CD14-positive monocyte (primary cell): ENCODE measurements at regions not wholly inside any gene's neighbourhood (a gene's known extent, or its start where the extent isn't known, plus 50 kb on each side); places are given as distances from the start of the nearest gene placed in this dataset.

ENCODE experiments used
- DNase-seq, 3 donors: peaks; one replicate each; pipeline ENCODE4 v3.0.0-alpha.2; 2011 to 2022
- H2AFZ ChIP-seq: 2 replicates; pipeline ENCODE4 v1.6.0; 2012; ENCODE audit warnings: mild to moderate bottlenecking, low read depth, low read length, inconsistent platforms; ENCODE audit not compliant: insufficient read depth, poor library complexity, severe bottlenecking
- H3K27ac ChIP-seq, 2 donors: 1 replicate in 1 of 2; 2 replicates in 1 of 2; pipeline ENCODE4 v1.5.1; 2012 to 2013; ENCODE audit warnings: low read length in 2 of 2, control low read depth in 1 of 2, inconsistent platforms in 1 of 2, low read depth in 1 of 2, mild to moderate bottlenecking in 1 of 2
- H3K27me3 ChIP-seq, 2 donors: one replicate each; pipeline versions ENCODE4 v1.6.0 to v1.6.1; 2011 to 2013; ENCODE audit warnings: low read length in 2 of 2; ENCODE audit not compliant: control insufficient read depth in 2 of 2, insufficient read depth in 2 of 2
- H3K36me3 ChIP-seq, 2 donors: replicated peaks in 1 of 2; 1 replicate in 1 of 2; 2 replicates in 1 of 2; pipeline versions ENCODE4 v1.5.1 to v1.6.1; 2012 to 2013; ENCODE audit warnings: low read length in 2 of 2, control low read depth in 1 of 2, inconsistent platforms in 1 of 2, mild to moderate bottlenecking in 1 of 2; ENCODE audit not compliant: insufficient read depth in 2 of 2, control insufficient read depth in 1 of 2
- H3K4me1 ChIP-seq, 2 donors: 1 replicate in 1 of 2; 2 replicates in 1 of 2; pipeline versions ENCODE4 v1.5.1 to v1.6.1; 2012 to 2013; ENCODE audit warnings: low read length in 2 of 2, control low read depth in 1 of 2, inconsistent platforms in 1 of 2, mild to moderate bottlenecking in 1 of 2, moderate library complexity in 1 of 2; ENCODE audit not compliant: insufficient read depth in 2 of 2, control insufficient read depth in 1 of 2
- H3K4me2 ChIP-seq: replicated peaks from 2 replicates; pipeline ENCODE3; 2012; ENCODE audit warnings: low read length, moderate library complexity, mild to moderate bottlenecking; ENCODE audit not compliant: poor library complexity, severe bottlenecking; ENCODE audit errors: extremely low read depth
- H3K4me3 ChIP-seq, 3 experiments: fragments of 200-600 bp in 1 of 3; sonication (generic) in 1 of 3; replicated peaks in 1 of 3; 1 replicate in 2 of 3; 2 replicates in 1 of 3; pipeline ENCODE4 v1.5.1; 2011 to 2013; ENCODE audit warnings: low read length in 3 of 3, mild to moderate bottlenecking in 3 of 3, control low read depth in 2 of 3, low read depth in 2 of 3, inconsistent platforms in 1 of 3, moderate library complexity in 1 of 3
- H3K79me2 ChIP-seq: 2 replicates; pipeline ENCODE4 v1.6.0; 2012; ENCODE audit warnings: mild to moderate bottlenecking, control low read depth, inconsistent platforms, low read length, moderate library complexity; ENCODE audit not compliant: insufficient read depth
- H3K9ac ChIP-seq: 2 replicates; pipeline ENCODE4 v1.6.0; 2017; ENCODE audit warnings: low read length, mild to moderate bottlenecking; ENCODE audit not compliant: insufficient read depth, poor library complexity, severe bottlenecking
- H3K9me3 ChIP-seq, 2 donors: replicated peaks in 1 of 2; 1 replicate in 1 of 2; 2 replicates in 1 of 2; pipeline versions ENCODE4 v1.5.1 to v1.6.1; 2012 to 2013; ENCODE audit warnings: low read length in 2 of 2, control low read depth in 1 of 2; ENCODE audit not compliant: control insufficient read depth in 1 of 2, insufficient read depth in 1 of 2
- H4K20me1 ChIP-seq: 2 replicates; pipeline ENCODE4 v1.6.0; 2012; ENCODE audit warnings: mild to moderate bottlenecking, low read length, control low read depth, moderate library complexity; ENCODE audit not compliant: insufficient read depth
- H3K27ac Mint-ChIP-seq, 7 donors: one replicate each; pipeline ENCODE4 v1.8.0; 2020; ENCODE audit warnings: mild to moderate bottlenecking in 7 of 7, mixed read lengths in 7 of 7, moderate library complexity in 6 of 7, inconsistent platforms in 2 of 7
- H3K27me3 Mint-ChIP-seq, 3 donors: one replicate each; pipeline ENCODE4 v1.8.0; 2021 to 2022; ENCODE audit warnings: low read depth in 3 of 3, mild to moderate bottlenecking in 3 of 3, mixed read lengths in 3 of 3, moderate library complexity in 3 of 3, inconsistent platforms in 1 of 3
- H3K36me3 Mint-ChIP-seq, 2 donors: one replicate each; pipeline ENCODE4 v1.8.0; 2020; ENCODE audit warnings: mixed read lengths in 2 of 2, inconsistent platforms in 1 of 2, mild to moderate bottlenecking in 1 of 2
- H3K4me1 Mint-ChIP-seq: one replicate; pipeline ENCODE4 v1.8.0; 2020; ENCODE audit warnings: mild to moderate bottlenecking, mixed read lengths
- H3K4me3 Mint-ChIP-seq, 2 donors: one replicate each; pipeline ENCODE4 v1.8.0; 2020; ENCODE audit warnings: mild to moderate bottlenecking in 2 of 2, mixed read lengths in 2 of 2, moderate library complexity in 1 of 2
- H3K9me3 Mint-ChIP-seq, 7 donors: one replicate each; pipeline ENCODE4 v1.8.0; 2020 to 2022; ENCODE audit warnings: mixed read lengths in 7 of 7, mild to moderate bottlenecking in 6 of 7, moderate library complexity in 6 of 7, inconsistent platforms in 2 of 7
- WGBS: methylation state at CpG from one replicate; pipeline ENCODE4 v1.1.5; 2013; ENCODE audit warnings: missing lambda C conversion rate; ENCODE audit not compliant: insufficient coverage; 5-methylcytosine and 5-hydroxymethylcytosine counted together
- intact Hi-C, 2 donors: fragments of 100-400 bp; cut with micrococcal nuclease; formaldehyde crosslinking; loops; one replicate each; pipeline versions ENCODE4 v1.15.0 to v1.15.1; 2023
- TF ChIP-seq, protein P1 (sequence below): fragments of 200-600 bp; IDR thresholded peaks from one replicate; pipeline ENCODE4 v1.8.0; 2022; ENCODE audit warnings: antibody characterized with exemption, mild to moderate bottlenecking

DNA sequence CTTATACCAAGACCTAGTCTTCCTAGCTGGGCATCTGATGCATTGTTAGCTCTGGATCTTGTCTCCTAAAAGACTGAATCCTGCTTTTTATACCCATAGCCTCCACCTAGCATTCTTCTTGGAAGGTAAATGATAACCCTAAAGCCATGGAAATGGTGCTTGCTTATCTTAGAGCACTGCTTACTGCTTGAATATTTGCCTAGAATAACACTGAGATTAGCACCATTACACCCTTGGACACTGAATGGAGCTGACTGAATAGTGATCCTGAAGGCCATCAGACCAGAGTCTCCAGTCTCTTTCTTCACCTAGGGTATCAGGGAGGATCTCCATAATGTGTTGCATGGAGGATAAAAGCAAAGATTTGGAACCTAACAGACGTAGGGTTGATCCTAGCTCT lies 50.3 kb upstream of the UGP2 start:
- H3K27me3 Mint-ChIP-seq: no peaks in the 10 kb centered on the region

More for the DNA sequence above, 50.3 kb upstream of the UGP2 start:
- no peaks in the 10 kb centered on the region for H4K20me1 ChIP-seq
- no peaks in the 10 kb centered on the region for H3K36me3 ChIP-seq
- no peak for DNase-seq
- peaks cover 12 to 15% of the 10 kb centered on the region in 2 donors for H3K4me1 ChIP-seq
- intact Hi-C loops: no loop called here
- Mint-ChIP-seq H3K4me3 (no peak overlapping the region), H3K27ac (no peak overlapping the region), H3K9me3 (peaks cover 3 to 18% (median 7%) of the 10 kb centered on the region in 7 donors), H3K36me3 (no peaks in the 10 kb centered on the region), H3K4me1 (peaks cover 16% of the 10 kb centered on the region)
- no peak overlapping the region for H3K9ac ChIP-seq
- TF ChIP-seq, protein P1, sequence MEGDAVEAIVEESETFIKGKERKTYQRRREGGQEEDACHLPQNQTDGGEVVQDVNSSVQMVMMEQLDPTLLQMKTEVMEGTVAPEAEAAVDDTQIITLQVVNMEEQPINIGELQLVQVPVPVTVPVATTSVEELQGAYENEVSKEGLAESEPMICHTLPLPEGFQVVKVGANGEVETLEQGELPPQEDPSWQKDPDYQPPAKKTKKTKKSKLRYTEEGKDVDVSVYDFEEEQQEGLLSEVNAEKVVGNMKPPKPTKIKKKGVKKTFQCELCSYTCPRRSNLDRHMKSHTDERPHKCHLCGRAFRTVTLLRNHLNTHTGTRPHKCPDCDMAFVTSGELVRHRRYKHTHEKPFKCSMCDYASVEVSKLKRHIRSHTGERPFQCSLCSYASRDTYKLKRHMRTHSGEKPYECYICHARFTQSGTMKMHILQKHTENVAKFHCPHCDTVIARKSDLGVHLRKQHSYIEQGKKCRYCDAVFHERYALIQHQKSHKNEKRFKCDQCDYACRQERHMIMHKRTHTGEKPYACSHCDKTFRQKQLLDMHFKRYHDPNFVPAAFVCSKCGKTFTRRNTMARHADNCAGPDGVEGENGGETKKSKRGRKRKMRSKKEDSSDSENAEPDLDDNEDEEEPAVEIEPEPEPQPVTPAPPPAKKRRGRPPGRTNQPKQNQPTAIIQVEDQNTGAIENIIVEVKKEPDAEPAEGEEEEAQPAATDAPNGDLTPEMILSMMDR: no peak
- H3K27me3 ChIP-seq: no peaks in the 10 kb centered on the region
- H3K9me3 ChIP-seq: no peaks in the 10 kb centered on the region
- H3K4me2 ChIP-seq: no peak overlapping the region
- no peaks in the 10 kb centered on the region for H3K79me2 ChIP-seq
- H2AFZ ChIP-seq: no peak overlapping the region
- no peak overlapping the region for H3K27ac ChIP-seq
- H3K4me3 ChIP-seq: no peak overlapping the region
- WGBS: no CpG with 5 or more reads among the region's 1 CpG
